ENCODE measurements at regions not wholly inside any gene's neighbourhood (a gene's known extent, or its start where the extent isn't known, plus 50 kb on each side); places are given as distances from the start of the nearest gene placed in this dataset.

- WGBS (ENCODE audit: low lambda C conversion rate, missing lambda C conversion rate): 96% methylated on average over 3 of the region's 3 CpGs
- Histone ChIP-seq H3K4me2 (no peak overlapping the region), H3K79me2 (no peaks in the 10 kb centered on the region), H3K36me3 (replicated peaks; ENCODE audit: insufficient read depth, low read depth) (no peaks in the 10 kb centered on the region), H2AFZ (no peak overlapping the region), H3K9me2 (replicated peaks; ENCODE audit: insufficient read depth) (no peaks in the 10 kb centered on the region), H3K9me3 (ENCODE audit: low read depth) (no peaks in the 10 kb centered on the region), H3K4me1 (ENCODE audit: insufficient read depth) (no peaks in the 10 kb centered on the region), H3K4me3 (no peak overlapping the region), H3K27me3 (no peaks in the 10 kb centered on the region), H4K20me1 (ENCODE audit: insufficient read depth, poor library complexity, severe bottlenecking) (no peaks in the 10 kb centered on the region), H3K27ac (no peak overlapping the region)
- DNase-seq (ENCODE audit: low spot score): no peak
- TF ChIP-seq EZH2phosphoT487 (IDR thresholded peaks at IDR 0.05; ENCODE audit: low read depth, severe bottlenecking, unreplicated experiment) (no peak), CTCF (IDR thresholded peaks at IDR 0.05; ENCODE audit: poor library complexity) (no peak), EZH2 (IDR thresholded peaks at IDR 0.05; ENCODE audit: borderline replicate concordance) (no peak)
Observed at GRCh38 chr7:41431671-41432070, 271.2 kb downstream of the INHBA start.

- Histone ChIP-seq H3K27ac (no peak overlapping the region), H3K27me3 (no peaks in the 10 kb centered on the region), H4K20me1 (ENCODE audit: insufficient read depth, poor library complexity, severe bottlenecking) (no peaks in the 10 kb centered on the region), H3K9me3 (ENCODE audit: low read depth) (no peaks in the 10 kb centered on the region), H3K4me1 (ENCODE audit: insufficient read depth) (no peaks in the 10 kb centered on the region), H3K9me2 (replicated peaks; ENCODE audit: insufficient read depth) (no peaks in the 10 kb centered on the region), H3K36me3 (replicated peaks; ENCODE audit: insufficient read depth, low read depth) (no peaks in the 10 kb centered on the region), H3K4me3 (no peak overlapping the region), H3K79me2 (no peaks in the 10 kb centered on the region), H2AFZ (no peak overlapping the region), H3K4me2 (no peak overlapping the region)
- DNase-seq (ENCODE audit: low spot score): no peak
- 76% methylated on average over 4 of the region's 4 CpGs for WGBS (ENCODE audit: low lambda C conversion rate, missing lambda C conversion rate)
- no peak for TF ChIP-seq EZH2phosphoT487 (IDR thresholded peaks at IDR 0.05; ENCODE audit: low read depth, severe bottlenecking, unreplicated experiment)
- TF ChIP-seq CTCF (IDR thresholded peaks at IDR 0.05; ENCODE audit: poor library complexity): no peak
- no peak for TF ChIP-seq EZH2 (IDR thresholded peaks at IDR 0.05; ENCODE audit: borderline replicate concordance)
Observed at GRCh38 chr7:41428381-41428780, 274.5 kb downstream of the INHBA start.

GRCh38 chr7:41425926-41426325 lies 277.0 kb downstream of the INHBA start:
- no peak for DNase-seq (ENCODE audit: low spot score)
- Histone ChIP-seq H3K9me3 (ENCODE audit: low read depth) (no peaks in the 10 kb centered on the region), H3K27me3 (no peaks in the 10 kb centered on the region), H3K4me3 (no peak overlapping the region), H3K9me2 (replicated peaks; ENCODE audit: insufficient read depth) (no peaks in the 10 kb centered on the region), H3K4me2 (no peak overlapping the region), H3K36me3 (replicated peaks; ENCODE audit: insufficient read depth, low read depth) (no peaks in the 10 kb centered on the region), H3K27ac (no peak overlapping the region), H3K4me1 (ENCODE audit: insufficient read depth) (no peaks in the 10 kb centered on the region), H4K20me1 (ENCODE audit: insufficient read depth, poor library complexity, severe bottlenecking) (no peaks in the 10 kb centered on the region), H2AFZ (no peak overlapping the region), H3K79me2 (no peaks in the 10 kb centered on the region)
- 85% methylated on average over 3 of the region's 3 CpGs for WGBS (ENCODE audit: low lambda C conversion rate, missing lambda C conversion rate)
- TF ChIP-seq EZH2phosphoT487 (IDR thresholded peaks at IDR 0.05; ENCODE audit: low read depth, severe bottlenecking, unreplicated experiment) (no peak), EZH2 (IDR thresholded peaks at IDR 0.05; ENCODE audit: borderline replicate concordance) (no peak), CTCF (IDR thresholded peaks at IDR 0.05; ENCODE audit: poor library complexity) (no peak)

GRCh38 chr7:41421056-41421455 lies 281.8 kb downstream of the INHBA start:
- no peak overlapping the region for H3K4me3 ChIP-seq
- H3K9me2 ChIP-seq (replicated peaks; ENCODE audit: insufficient read depth): no peaks in the 10 kb centered on the region
- H3K4me2 ChIP-seq: no peak overlapping the region
- no peaks in the 10 kb centered on the region for H3K36me3 ChIP-seq (replicated peaks; ENCODE audit: insufficient read depth, low read depth)
- 87% methylated on average over 3 of the region's 3 CpGs for WGBS (ENCODE audit: low lambda C conversion rate, missing lambda C conversion rate)
- H2AFZ ChIP-seq: no peak overlapping the region
- H3K27me3 ChIP-seq: no peaks in the 10 kb centered on the region
- H3K79me2 ChIP-seq: no peaks in the 10 kb centered on the region
- H3K4me1 ChIP-seq (ENCODE audit: insufficient read depth): no peaks in the 10 kb centered on the region
- no peak overlapping the region for H3K27ac ChIP-seq
- H3K9me3 ChIP-seq (ENCODE audit: low read depth): no peaks in the 10 kb centered on the region
- no peak for DNase-seq (ENCODE audit: low spot score)
- no peaks in the 10 kb centered on the region for H4K20me1 ChIP-seq (ENCODE audit: insufficient read depth, poor library complexity, severe bottlenecking)
- TF ChIP-seq CTCF (IDR thresholded peaks at IDR 0.05; ENCODE audit: poor library complexity) (no peak), EZH2 (IDR thresholded peaks at IDR 0.05; ENCODE audit: borderline replicate concordance) (no peak), EZH2phosphoT487 (IDR thresholded peaks at IDR 0.05; ENCODE audit: low read depth, severe bottlenecking, unreplicated experiment) (no peak)
